Endodermal cell (in vitro differentiated cells): ENCODE measurements at regions not wholly inside any gene's neighbourhood (a gene's known extent, or its start where the extent isn't known, plus 50 kb on each side); places are given as distances from the start of the nearest gene placed in this dataset.

ENCODE experiments used
- DNase-seq: peaks from one replicate; pipeline ENCODE4 v3.0.0-alpha.2; 2017
- H3K27ac ChIP-seq: 2 replicates; pipeline ENCODE4 v1.5.1; 2013; ENCODE audit warnings: mild to moderate bottlenecking, low read depth, low read length, moderate library complexity
- H3K27me3 ChIP-seq: 2 replicates; pipeline ENCODE4 v1.6.1; 2013; ENCODE audit warnings: mild to moderate bottlenecking, low read length, moderate library complexity; ENCODE audit not compliant: insufficient read depth, control insufficient read depth, poor library complexity, severe bottlenecking
- H3K36me3 ChIP-seq: 2 replicates; pipeline ENCODE4 v1.7.0; 2013; ENCODE audit warnings: mild to moderate bottlenecking, low read length, moderate library complexity; ENCODE audit not compliant: control insufficient read depth, insufficient read depth
- H3K4me1 ChIP-seq: one replicate; pipeline ENCODE4 v1.7.0; 2013; ENCODE audit warnings: low read length; ENCODE audit not compliant: control insufficient read depth, insufficient read depth
- H3K4me3 ChIP-seq: 2 replicates; pipeline ENCODE4 v1.5.1; 2013; ENCODE audit warnings: mild to moderate bottlenecking, low read length, moderate library complexity
- H3K9ac ChIP-seq: 2 replicates; pipeline ENCODE4 v1.6.1; 2013; ENCODE audit warnings: mild to moderate bottlenecking, low read length, moderate library complexity; ENCODE audit not compliant: poor library complexity, severe bottlenecking; ENCODE audit errors: extremely low read depth
- H3K9me3 ChIP-seq: 2 replicates; pipeline ENCODE4 v1.6.1; 2013; ENCODE audit warnings: mild to moderate bottlenecking, low read length, moderate library complexity; ENCODE audit not compliant: control insufficient read depth
- H3K27ac Mint-ChIP-seq: 2 replicates; pipeline ENCODE4 v1.8.0; 2020; ENCODE audit warnings: mixed read lengths
- H3K27me3 Mint-ChIP-seq: 2 replicates; pipeline ENCODE4 v1.8.0; 2021; ENCODE audit warnings: mild to moderate bottlenecking, mixed read lengths; ENCODE audit not compliant: insufficient read depth
- H3K36me3 Mint-ChIP-seq: 2 replicates; pipeline ENCODE4 v1.8.0; 2020; ENCODE audit warnings: low read depth, mixed read lengths
- H3K4me1 Mint-ChIP-seq: 2 replicates; pipeline ENCODE4 v1.8.0; 2020; ENCODE audit warnings: mixed read lengths
- H3K4me3 Mint-ChIP-seq: 2 replicates; pipeline ENCODE4 v1.8.0; 2020; ENCODE audit warnings: mild to moderate bottlenecking, moderate library complexity, mixed read lengths
- H3K9me3 Mint-ChIP-seq: 2 replicates; pipeline ENCODE4 v1.8.0; 2020; ENCODE audit warnings: mild to moderate bottlenecking, mixed read lengths
- WGBS, 2 experiments: methylation state at CpG; one replicate each; pipeline versions ENCODE4 v1.1.5 to v1.1.7; 2013; ENCODE audit warnings: missing lambda C conversion rate in 2 of 2, mixed read lengths in 1 of 2; ENCODE audit not compliant: insufficient coverage in 1 of 2, insufficient read length in 1 of 2; 5-methylcytosine and 5-hydroxymethylcytosine counted together
- TF ChIP-seq, protein P1 (sequence below): fragments of 200-600 bp; sonication (generic); conservative IDR thresholded peaks from 2 replicates; pipeline ENCODE4 v1.5.0; 2021; ENCODE audit warnings: antibody characterized with exemption, mild to moderate bottlenecking

DNA sequence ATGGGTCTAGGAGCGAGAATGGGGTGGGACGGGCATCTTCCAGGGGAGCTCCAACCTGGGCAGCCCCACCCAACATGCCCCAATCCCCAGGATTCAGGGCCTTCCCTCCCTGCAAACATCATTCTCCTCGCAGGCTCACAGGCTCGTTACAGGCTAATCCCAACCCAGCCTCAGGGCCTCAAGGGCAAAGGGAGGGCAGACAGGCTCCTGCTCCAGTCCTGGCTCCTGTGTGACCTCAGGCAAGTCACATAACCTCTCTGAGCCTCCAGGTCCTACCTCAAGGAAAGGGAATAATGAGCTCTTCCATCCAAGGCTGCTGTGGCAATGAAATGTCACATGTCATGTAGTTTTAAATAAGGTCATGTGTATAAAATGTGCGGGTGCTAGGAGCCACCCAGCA is 186.5 kb upstream of the TNRC6C start:
- Histone ChIP-seq H3K4me1 (no peaks in the 10 kb centered on the region), H3K9ac (no peak overlapping the region), H3K27ac (no peak overlapping the region), H3K27me3 (no peaks in the 10 kb centered on the region), H3K4me3 (no peak overlapping the region), H3K9me3 (no peaks in the 10 kb centered on the region), H3K36me3 (no peaks in the 10 kb centered on the region)
- Mint-ChIP-seq H3K9me3 (peaks cover 3% of the 10 kb centered on the region), H3K4me1 (peaks cover 17% of the 10 kb centered on the region), H3K27me3 (peaks cover 61% of the 10 kb centered on the region), H3K27ac (peak overlapping the region; percentile 67), H3K4me3 (no peak overlapping the region), H3K36me3 (peaks cover 2% of the 10 kb centered on the region)
- WGBS, 2 experiments = 91 to 100% methylated on average over 1 to 5 of the region's 5 CpGs
- TF ChIP-seq, protein P1, sequence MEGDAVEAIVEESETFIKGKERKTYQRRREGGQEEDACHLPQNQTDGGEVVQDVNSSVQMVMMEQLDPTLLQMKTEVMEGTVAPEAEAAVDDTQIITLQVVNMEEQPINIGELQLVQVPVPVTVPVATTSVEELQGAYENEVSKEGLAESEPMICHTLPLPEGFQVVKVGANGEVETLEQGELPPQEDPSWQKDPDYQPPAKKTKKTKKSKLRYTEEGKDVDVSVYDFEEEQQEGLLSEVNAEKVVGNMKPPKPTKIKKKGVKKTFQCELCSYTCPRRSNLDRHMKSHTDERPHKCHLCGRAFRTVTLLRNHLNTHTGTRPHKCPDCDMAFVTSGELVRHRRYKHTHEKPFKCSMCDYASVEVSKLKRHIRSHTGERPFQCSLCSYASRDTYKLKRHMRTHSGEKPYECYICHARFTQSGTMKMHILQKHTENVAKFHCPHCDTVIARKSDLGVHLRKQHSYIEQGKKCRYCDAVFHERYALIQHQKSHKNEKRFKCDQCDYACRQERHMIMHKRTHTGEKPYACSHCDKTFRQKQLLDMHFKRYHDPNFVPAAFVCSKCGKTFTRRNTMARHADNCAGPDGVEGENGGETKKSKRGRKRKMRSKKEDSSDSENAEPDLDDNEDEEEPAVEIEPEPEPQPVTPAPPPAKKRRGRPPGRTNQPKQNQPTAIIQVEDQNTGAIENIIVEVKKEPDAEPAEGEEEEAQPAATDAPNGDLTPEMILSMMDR = no peak
- no peak for DNase-seq

DNA sequence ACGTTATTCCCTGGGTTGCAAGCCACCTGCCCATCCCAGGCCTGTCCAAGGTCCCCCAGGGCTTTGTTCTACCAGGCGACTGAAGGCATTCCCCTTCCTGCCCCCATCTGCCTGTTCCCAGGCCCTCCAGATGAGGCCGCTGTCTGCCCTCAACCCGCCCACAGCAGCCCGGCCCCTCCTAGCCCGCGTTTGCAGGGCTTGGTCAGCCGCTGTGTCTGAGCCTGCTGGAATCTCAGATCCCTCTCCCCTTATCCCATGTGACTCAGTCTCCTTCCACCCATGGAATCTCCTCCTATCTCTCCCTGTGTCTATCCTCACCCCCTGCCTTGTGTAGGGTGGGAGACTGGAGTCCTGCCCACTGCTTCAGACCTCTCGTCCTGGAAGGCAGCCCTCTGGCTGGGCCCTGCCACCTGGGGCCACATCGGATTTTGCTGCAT is 186.0 kb upstream of the TNRC6C start:
- no peak overlapping the region for H3K9ac ChIP-seq
- H3K9me3 ChIP-seq = no peaks in the 10 kb centered on the region
- H3K4me3 ChIP-seq = no peak overlapping the region
- 23 to 27% methylated on average over 7 to 10 of the region's 10 CpGs for WGBS, 2 experiments
- Mint-ChIP-seq H3K27ac (peak overlapping the region; percentile 67), H3K9me3 (peaks cover 3% of the 10 kb centered on the region), H3K27me3 (peaks cover 61% of the 10 kb centered on the region), H3K4me3 (no peak overlapping the region), H3K36me3 (peaks cover 2% of the 10 kb centered on the region), H3K4me1 (peaks cover 17% of the 10 kb centered on the region)
- H3K27me3 ChIP-seq = no peaks in the 10 kb centered on the region
- DNase-seq = peak; percentile 98
- H3K4me1 ChIP-seq = no peaks in the 10 kb centered on the region
- H3K36me3 ChIP-seq = no peaks in the 10 kb centered on the region
- TF ChIP-seq, protein P1 = peak; percentile 88
- H3K27ac ChIP-seq = no peak overlapping the region

DNA sequence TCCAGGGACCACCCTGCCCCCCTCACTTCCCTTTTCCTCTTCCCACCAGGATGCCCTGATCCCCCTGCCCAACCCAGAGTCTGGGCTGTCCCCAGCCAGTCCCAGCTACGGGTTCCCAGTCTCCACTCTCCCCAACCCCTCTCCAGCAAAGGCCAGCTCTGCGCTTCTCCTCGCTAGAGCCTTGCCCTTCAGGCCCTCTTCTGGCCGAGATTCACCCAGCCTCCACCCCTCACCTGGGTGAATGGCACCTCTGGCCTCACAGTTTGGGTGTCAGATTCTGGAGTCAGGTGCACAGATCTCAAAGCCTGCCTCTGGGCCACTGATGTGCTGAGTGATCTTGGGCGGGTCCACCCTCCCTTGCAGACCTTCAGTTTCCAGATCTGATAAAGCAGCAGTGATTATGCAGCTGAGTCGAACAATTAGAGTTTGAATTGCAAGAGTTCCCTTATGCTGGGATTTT is 185.6 kb upstream of the TNRC6C start:
- no peak overlapping the region for H3K27ac ChIP-seq
- peak; percentile 86 for DNase-seq
- 61 to 100% methylated on average over 1 to 6 of the region's 6 CpGs for WGBS, 2 experiments
- H3K9ac ChIP-seq = no peak overlapping the region
- H3K27ac Mint-ChIP-seq = no peak overlapping the region
- H3K9me3 Mint-ChIP-seq = peaks cover 3% of the 10 kb centered on the region
- H3K4me3 Mint-ChIP-seq = no peak overlapping the region
- no peak overlapping the region for H3K4me3 ChIP-seq
- H3K9me3 ChIP-seq = no peaks in the 10 kb centered on the region
- H3K27me3 Mint-ChIP-seq = peaks cover 61% of the 10 kb centered on the region
- H3K4me1 Mint-ChIP-seq = peaks cover 17% of the 10 kb centered on the region
- H3K4me1 ChIP-seq = no peaks in the 10 kb centered on the region
- H3K27me3 ChIP-seq = no peaks in the 10 kb centered on the region
- TF ChIP-seq, protein P1 = no peak
- no peaks in the 10 kb centered on the region for H3K36me3 ChIP-seq
- H3K36me3 Mint-ChIP-seq = peaks cover 2% of the 10 kb centered on the region
